HG03378 (cell line): ENCODE measurements at regions not wholly inside any gene's neighbourhood (a gene's known extent, or its start where the extent isn't known, plus 50 kb on each side); places are given as distances from the start of the nearest gene placed in this dataset.

ENCODE experiments used
- ATAC-seq: cut with Tn5 transposase; IDR thresholded peaks from one replicate; pipeline ENCODE4 v1.9.1; 2021; ENCODE audit warnings: mild to moderate bottlenecking, moderate library complexity; ENCODE audit not compliant: unreplicated experiment

GRCh38 chr10:130727766-130728490, 583.6 kb downstream of the TCERG1L start:
- no peak for ATAC-seq

- ATAC-seq, result no peak
Observed at GRCh38 chr10:130728531-130729215, 582.8 kb downstream of the TCERG1L start.

GRCh38 chr10:130729876-130730275, 581.6 kb downstream of the TCERG1L start:
- ATAC-seq, result no peak

GRCh38 chr10:130737186-130737585, 574.3 kb downstream of the TCERG1L start:
- ATAC-seq, result no peak

- no peak for ATAC-seq
Observed at GRCh38 chr10:130737621-130738020, 573.9 kb downstream of the TCERG1L start.

- no peak for ATAC-seq
Observed at GRCh38 chr10:130739016-130739756, 572.3 kb downstream of the TCERG1L start.

GRCh38 chr10:130739757-130740145, 571.8 kb downstream of the TCERG1L start:
- no peak for ATAC-seq

- no peak for ATAC-seq
Observed at GRCh38 chr10:130740166-130740565, 571.4 kb downstream of the TCERG1L start.

GRCh38 chr10:130740915-130741750, 570.4 kb downstream of the TCERG1L start:
- no peak for ATAC-seq

GRCh38 chr10:130741901-130742855, 569.3 kb downstream of the TCERG1L start:
- no peak for ATAC-seq

GRCh38 chr10:130742941-130743675, 568.4 kb downstream of the TCERG1L start:
- ATAC-seq, result no peak

GRCh38 chr10:130743751-130744271, 567.7 kb downstream of the TCERG1L start:
- no peak for ATAC-seq

GRCh38 chr10:130744631-130745030, 566.9 kb downstream of the TCERG1L start:
- ATAC-seq, result no peak

GRCh38 chr10:130745251-130745650, 566.3 kb downstream of the TCERG1L start:
- ATAC-seq, result no peak

- no peak for ATAC-seq
Observed at GRCh38 chr10:130745821-130746220, 565.7 kb downstream of the TCERG1L start.

GRCh38 chr10:130746311-130746710, 565.2 kb downstream of the TCERG1L start:
- ATAC-seq, result no peak

- ATAC-seq, result no peak
Observed at GRCh38 chr10:130747356-130747755, 564.2 kb downstream of the TCERG1L start.

- ATAC-seq, result no peak
Observed at GRCh38 chr10:130747946-130748345, 563.6 kb downstream of the TCERG1L start.
